OCI-LY1 (cell line): ENCODE measurements at regions not wholly inside any gene's neighbourhood (a gene's known extent, or its start where the extent isn't known, plus 50 kb on each side); places are given as distances from the start of the nearest gene placed in this dataset.

Source experiments
- EZH2 ChIP-seq: fragments of 200-600 bp; sonication (generic), shearing (Covaris generic); IDR thresholded peaks from 2 replicates; pipeline ENCODE4 v1.8.0; 2017; ENCODE audit warnings: borderline replicate concordance, mixed run types, mild to moderate bottlenecking, antibody characterized with exemption, low read length, moderate library complexity, mixed read lengths
- TF ChIP-seq, protein P1 (sequence below): fragments of 200-600 bp; sonication (generic), shearing (Covaris generic); IDR thresholded peaks from 2 replicates; pipeline ENCODE4 v1.5.1; 2017; ENCODE audit warnings: mild to moderate bottlenecking, antibody characterized with exemption, low read length, moderate library complexity, mixed read lengths

GRCh38 chr2:236653863-236654262, 84.2 kb downstream of the ACKR3 start:
- TF ChIP-seq, protein P1, sequence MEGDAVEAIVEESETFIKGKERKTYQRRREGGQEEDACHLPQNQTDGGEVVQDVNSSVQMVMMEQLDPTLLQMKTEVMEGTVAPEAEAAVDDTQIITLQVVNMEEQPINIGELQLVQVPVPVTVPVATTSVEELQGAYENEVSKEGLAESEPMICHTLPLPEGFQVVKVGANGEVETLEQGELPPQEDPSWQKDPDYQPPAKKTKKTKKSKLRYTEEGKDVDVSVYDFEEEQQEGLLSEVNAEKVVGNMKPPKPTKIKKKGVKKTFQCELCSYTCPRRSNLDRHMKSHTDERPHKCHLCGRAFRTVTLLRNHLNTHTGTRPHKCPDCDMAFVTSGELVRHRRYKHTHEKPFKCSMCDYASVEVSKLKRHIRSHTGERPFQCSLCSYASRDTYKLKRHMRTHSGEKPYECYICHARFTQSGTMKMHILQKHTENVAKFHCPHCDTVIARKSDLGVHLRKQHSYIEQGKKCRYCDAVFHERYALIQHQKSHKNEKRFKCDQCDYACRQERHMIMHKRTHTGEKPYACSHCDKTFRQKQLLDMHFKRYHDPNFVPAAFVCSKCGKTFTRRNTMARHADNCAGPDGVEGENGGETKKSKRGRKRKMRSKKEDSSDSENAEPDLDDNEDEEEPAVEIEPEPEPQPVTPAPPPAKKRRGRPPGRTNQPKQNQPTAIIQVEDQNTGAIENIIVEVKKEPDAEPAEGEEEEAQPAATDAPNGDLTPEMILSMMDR: no peak
- TF ChIP-seq EZH2: no peak
